ENCODE measurements at regions not wholly inside any gene's neighbourhood (a gene's known extent, or its start where the extent isn't known, plus 50 kb on each side); places are given as distances from the start of the nearest gene placed in this dataset.

- TF ChIP-seq, protein P1, sequence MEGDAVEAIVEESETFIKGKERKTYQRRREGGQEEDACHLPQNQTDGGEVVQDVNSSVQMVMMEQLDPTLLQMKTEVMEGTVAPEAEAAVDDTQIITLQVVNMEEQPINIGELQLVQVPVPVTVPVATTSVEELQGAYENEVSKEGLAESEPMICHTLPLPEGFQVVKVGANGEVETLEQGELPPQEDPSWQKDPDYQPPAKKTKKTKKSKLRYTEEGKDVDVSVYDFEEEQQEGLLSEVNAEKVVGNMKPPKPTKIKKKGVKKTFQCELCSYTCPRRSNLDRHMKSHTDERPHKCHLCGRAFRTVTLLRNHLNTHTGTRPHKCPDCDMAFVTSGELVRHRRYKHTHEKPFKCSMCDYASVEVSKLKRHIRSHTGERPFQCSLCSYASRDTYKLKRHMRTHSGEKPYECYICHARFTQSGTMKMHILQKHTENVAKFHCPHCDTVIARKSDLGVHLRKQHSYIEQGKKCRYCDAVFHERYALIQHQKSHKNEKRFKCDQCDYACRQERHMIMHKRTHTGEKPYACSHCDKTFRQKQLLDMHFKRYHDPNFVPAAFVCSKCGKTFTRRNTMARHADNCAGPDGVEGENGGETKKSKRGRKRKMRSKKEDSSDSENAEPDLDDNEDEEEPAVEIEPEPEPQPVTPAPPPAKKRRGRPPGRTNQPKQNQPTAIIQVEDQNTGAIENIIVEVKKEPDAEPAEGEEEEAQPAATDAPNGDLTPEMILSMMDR (IDR thresholded peaks at IDR 0.05; ENCODE audit: insufficient read depth in 1 of 2, low read depth in 1 of 2, low read length in 1 of 2, severe bottlenecking in 1 of 2, unreplicated experiment in 1 of 2) = no peak
- no peaks in the 10 kb centered on the region for H3K9me3 ChIP-seq
- Mint-ChIP-seq H3K9me3 (ENCODE audit: unreplicated experiment) (no peaks in the 10 kb centered on the region), H3K4me3 (ENCODE audit: unreplicated experiment) (no peak overlapping the region), H3K27me3 (ENCODE audit: insufficient read depth, unreplicated experiment) (no peaks in the 10 kb centered on the region), H3K27ac (ENCODE audit: unreplicated experiment) (no peak overlapping the region), H3K36me3 (ENCODE audit: insufficient read depth, unreplicated experiment) (no peaks in the 10 kb centered on the region), H3K4me1 (ENCODE audit: low read depth, unreplicated experiment) (peaks cover 1% of the 10 kb centered on the region)
- H3K27me3 ChIP-seq (replicated peaks; ENCODE audit: control insufficient read depth, insufficient read depth, low read length) = no peaks in the 10 kb centered on the region
- no peaks in the 10 kb centered on the region for H3K36me3 ChIP-seq (ENCODE audit: control insufficient read depth, insufficient read depth, low read length)
- intact Hi-C loops (cut with micrococcal nuclease; ENCODE audit: unreplicated experiment) = loop anchor here (1.0 kb wide), 1 partner anchor 102 kb away; no protein-coding TSS in a partner anchor
- peak; percentile 25 to 32 for DNase-seq
- ChIA-PET POLR2A (no interaction called here), CTCF (no interaction called here)
- H3K4me3 ChIP-seq (ENCODE audit: low read depth, low read length) = no peak overlapping the region
- H3K4me1 ChIP-seq = no peaks in the 10 kb centered on the region
- no TSS peak for BruUV-seq (replicated peaks)
Measured at GRCh38 chr5:44637916-44638869, 170.6 kb upstream of the MRPS30 start.

- TF ChIP-seq, protein P1 (IDR thresholded peaks at IDR 0.05; ENCODE audit: insufficient read depth in 1 of 2, low read depth in 1 of 2, low read length in 1 of 2, severe bottlenecking in 1 of 2, unreplicated experiment in 1 of 2) = no peak
- intact Hi-C loops (cut with micrococcal nuclease; ENCODE audit: unreplicated experiment) = no loop called here
- no peak for DNase-seq
- no peaks in the 10 kb centered on the region for H3K27me3 Mint-ChIP-seq (ENCODE audit: insufficient read depth, unreplicated experiment)
- Histone ChIP-seq H3K4me3 (ENCODE audit: low read depth, low read length) (no peak overlapping the region), H3K9me3 (no peaks in the 10 kb centered on the region), H3K36me3 (ENCODE audit: control insufficient read depth, insufficient read depth, low read length) (no peaks in the 10 kb centered on the region), H3K4me1 (no peaks in the 10 kb centered on the region), H3K27me3 (replicated peaks; ENCODE audit: control insufficient read depth, insufficient read depth, low read length) (no peaks in the 10 kb centered on the region)
- BruUV-seq (replicated peaks) = no TSS peak
- H3K9me3 Mint-ChIP-seq (ENCODE audit: unreplicated experiment) = no peaks in the 10 kb centered on the region
- H3K36me3 Mint-ChIP-seq (ENCODE audit: insufficient read depth, unreplicated experiment) = no peaks in the 10 kb centered on the region
- peaks cover 6% of the 10 kb centered on the region for H3K4me1 Mint-ChIP-seq (ENCODE audit: low read depth, unreplicated experiment)
- H3K4me3 Mint-ChIP-seq (ENCODE audit: unreplicated experiment) = no peak overlapping the region
- ChIA-PET POLR2A (no interaction called here), CTCF (no interaction called here)
- H3K27ac Mint-ChIP-seq (ENCODE audit: unreplicated experiment) = no peak overlapping the region
Measured at GRCh38 chr5:44632344-44632743, 176.4 kb upstream of the MRPS30 start.

- no peak for DNase-seq
- Mint-ChIP-seq H3K27me3 (ENCODE audit: insufficient read depth, unreplicated experiment) (no peaks in the 10 kb centered on the region), H3K27ac (ENCODE audit: unreplicated experiment) (no peak overlapping the region), H3K9me3 (ENCODE audit: unreplicated experiment) (no peaks in the 10 kb centered on the region), H3K36me3 (ENCODE audit: insufficient read depth, unreplicated experiment) (no peaks in the 10 kb centered on the region), H3K4me3 (ENCODE audit: unreplicated experiment) (no peak overlapping the region), H3K4me1 (ENCODE audit: low read depth, unreplicated experiment) (no peaks in the 10 kb centered on the region)
- ChIA-PET POLR2A (no interaction called here), CTCF (no interaction called here)
- Histone ChIP-seq H3K4me3 (ENCODE audit: low read depth, low read length) (no peak overlapping the region), H3K4me1 (no peaks in the 10 kb centered on the region), H3K36me3 (ENCODE audit: control insufficient read depth, insufficient read depth, low read length) (no peaks in the 10 kb centered on the region), H3K27me3 (replicated peaks; ENCODE audit: control insufficient read depth, insufficient read depth, low read length) (no peaks in the 10 kb centered on the region), H3K9me3 (no peaks in the 10 kb centered on the region)
- BruUV-seq (replicated peaks) = no TSS peak
- TF ChIP-seq, protein P1 (IDR thresholded peaks at IDR 0.05; ENCODE audit: insufficient read depth in 1 of 2, low read depth in 1 of 2, low read length in 1 of 2, severe bottlenecking in 1 of 2, unreplicated experiment in 1 of 2) = no peak
- intact Hi-C loops (cut with micrococcal nuclease; ENCODE audit: unreplicated experiment) = no loop called here
Measured at GRCh38 chr5:44626846-44627245, 181.9 kb upstream of the MRPS30 start.

All from Caco-2 (cell line).